GM10248 (cell line): ENCODE measurements at regions not wholly inside any gene's neighbourhood (a gene's known extent, or its start where the extent isn't known, plus 50 kb on each side); places are given as distances from the start of the nearest gene placed in this dataset.
"Not testable (repeated sequence)": the region's sequence is repeated elsewhere in the genome, so short reads cannot be mapped to it uniquely, and the experiment has no call there.

ENCODE experiments used
- CTCF ChIA-PET: fragments of 300-600 bp; sonication (Branson Sonifier 250); formaldehyde crosslinking; extraction: SDS; loops from one replicate; lab custom pipeline; 2021; ENCODE audit warnings: antibody characterized with exemption; lab: Yijun Ruan, JAX
- POLR2A ChIA-PET: fragments of 350-650 bp; sonication (Branson Sonifier 250); formaldehyde crosslinking; extraction: SDS; loops from one replicate; lab custom pipeline; 2020; ENCODE audit warnings: antibody characterized with exemption; lab: Yijun Ruan, JAX
- DNase-seq: peaks from one replicate; pipeline ENCODE4 v3.0.0; 2012; ENCODE audit errors: extremely low spot score
- TF ChIP-seq, protein P1 (sequence below): IDR thresholded peaks from 2 replicates; pipeline ENCODE4 v1.5.1; 2012; ENCODE audit warnings: mild to moderate bottlenecking, low read depth; ENCODE audit errors: extremely low read depth, missing control alignments, control extremely low read depth

DNA sequence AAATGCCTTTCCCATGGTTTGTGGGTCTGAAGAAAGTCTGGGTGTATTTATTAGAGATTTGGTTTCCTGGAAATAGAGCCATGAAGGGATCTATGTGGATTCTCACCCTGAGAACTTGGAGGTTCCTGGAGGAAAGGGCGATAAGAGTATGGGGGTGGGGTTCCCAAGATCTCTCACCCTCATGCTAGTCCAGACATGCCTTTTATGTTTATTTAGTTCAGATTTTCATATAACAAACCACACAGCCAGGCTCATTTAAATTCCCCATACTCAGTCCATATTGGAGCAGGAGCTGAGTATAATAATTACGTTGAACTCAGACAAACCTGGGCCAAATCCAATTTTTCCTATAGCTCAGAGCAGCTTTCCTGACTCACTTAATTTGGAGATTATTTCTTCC is 566.6 kb downstream of the GOLGA6L6 start:
- CTCF ChIA-PET, result no interaction called here
- no peak for DNase-seq
- TF ChIP-seq, protein P1, sequence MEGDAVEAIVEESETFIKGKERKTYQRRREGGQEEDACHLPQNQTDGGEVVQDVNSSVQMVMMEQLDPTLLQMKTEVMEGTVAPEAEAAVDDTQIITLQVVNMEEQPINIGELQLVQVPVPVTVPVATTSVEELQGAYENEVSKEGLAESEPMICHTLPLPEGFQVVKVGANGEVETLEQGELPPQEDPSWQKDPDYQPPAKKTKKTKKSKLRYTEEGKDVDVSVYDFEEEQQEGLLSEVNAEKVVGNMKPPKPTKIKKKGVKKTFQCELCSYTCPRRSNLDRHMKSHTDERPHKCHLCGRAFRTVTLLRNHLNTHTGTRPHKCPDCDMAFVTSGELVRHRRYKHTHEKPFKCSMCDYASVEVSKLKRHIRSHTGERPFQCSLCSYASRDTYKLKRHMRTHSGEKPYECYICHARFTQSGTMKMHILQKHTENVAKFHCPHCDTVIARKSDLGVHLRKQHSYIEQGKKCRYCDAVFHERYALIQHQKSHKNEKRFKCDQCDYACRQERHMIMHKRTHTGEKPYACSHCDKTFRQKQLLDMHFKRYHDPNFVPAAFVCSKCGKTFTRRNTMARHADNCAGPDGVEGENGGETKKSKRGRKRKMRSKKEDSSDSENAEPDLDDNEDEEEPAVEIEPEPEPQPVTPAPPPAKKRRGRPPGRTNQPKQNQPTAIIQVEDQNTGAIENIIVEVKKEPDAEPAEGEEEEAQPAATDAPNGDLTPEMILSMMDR, result no peak
- POLR2A ChIA-PET, result no interaction called here

- ChIA-PET CTCF (no interaction called here), POLR2A (no interaction called here)
- no peak for DNase-seq
- TF ChIP-seq, protein P1, result no peak
These were observed 567.9 kb downstream of the GOLGA6L6 start for GRCh38 chr15:19973718-19974117.

- POLR2A ChIA-PET, DNase-seq, CTCF ChIA-PET: not testable (repeated sequence)
These were observed 569.0 kb downstream of the GOLGA6L6 start for GRCh38 chr15:19972582-19972981.

DNA sequence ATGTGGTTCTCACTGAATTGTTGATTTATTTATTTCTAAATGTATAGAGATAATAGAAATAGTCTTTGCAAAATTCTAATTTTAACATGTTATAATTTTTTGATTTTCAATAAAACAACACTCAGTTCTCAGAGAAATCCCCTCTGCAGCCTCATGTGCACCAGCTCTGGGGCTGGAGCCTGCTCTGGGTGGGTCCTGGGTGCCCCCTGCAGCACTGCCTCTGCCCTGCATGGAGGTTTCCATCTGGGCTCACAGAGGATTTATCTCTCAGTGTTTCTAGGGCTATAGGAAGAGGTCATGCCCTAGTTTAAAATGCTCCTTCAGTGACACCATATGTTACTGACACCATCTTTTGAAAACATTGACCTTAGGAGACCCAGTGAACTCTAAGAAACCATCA is 576.0 kb downstream of the GOLGA6L6 start:
- DNase-seq, POLR2A ChIA-PET, CTCF ChIA-PET: not testable (repeated sequence)

DNA sequence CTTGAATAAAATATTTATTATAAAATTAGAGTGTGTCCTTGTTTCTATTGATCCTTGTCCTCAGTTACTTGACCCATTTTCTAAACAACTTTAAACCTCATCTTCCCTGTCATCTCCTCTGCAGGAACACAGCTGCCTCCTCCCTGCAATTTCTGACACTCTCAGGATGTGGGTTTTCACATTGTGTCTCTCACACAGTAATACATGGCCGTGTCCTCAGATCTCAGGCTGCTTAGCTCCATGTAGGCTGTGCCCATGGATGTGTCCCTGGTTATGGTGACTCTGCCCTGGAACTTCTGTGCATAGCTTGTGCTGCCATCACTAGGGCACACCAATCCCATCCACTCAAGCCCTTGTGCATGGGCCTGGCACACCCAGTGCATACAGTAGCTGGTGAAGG is 577.1 kb downstream of the GOLGA6L6 start:
- CTCF ChIA-PET, POLR2A ChIA-PET, DNase-seq: not testable (repeated sequence)

GRCh38 chr15:19956124-19956796 is 585.3 kb downstream of the GOLGA6L6 start:
- ChIA-PET CTCF (no interaction called here), POLR2A (no interaction called here)
- TF ChIP-seq, protein P1, result no peak
- DNase-seq, result no peak

DNA sequence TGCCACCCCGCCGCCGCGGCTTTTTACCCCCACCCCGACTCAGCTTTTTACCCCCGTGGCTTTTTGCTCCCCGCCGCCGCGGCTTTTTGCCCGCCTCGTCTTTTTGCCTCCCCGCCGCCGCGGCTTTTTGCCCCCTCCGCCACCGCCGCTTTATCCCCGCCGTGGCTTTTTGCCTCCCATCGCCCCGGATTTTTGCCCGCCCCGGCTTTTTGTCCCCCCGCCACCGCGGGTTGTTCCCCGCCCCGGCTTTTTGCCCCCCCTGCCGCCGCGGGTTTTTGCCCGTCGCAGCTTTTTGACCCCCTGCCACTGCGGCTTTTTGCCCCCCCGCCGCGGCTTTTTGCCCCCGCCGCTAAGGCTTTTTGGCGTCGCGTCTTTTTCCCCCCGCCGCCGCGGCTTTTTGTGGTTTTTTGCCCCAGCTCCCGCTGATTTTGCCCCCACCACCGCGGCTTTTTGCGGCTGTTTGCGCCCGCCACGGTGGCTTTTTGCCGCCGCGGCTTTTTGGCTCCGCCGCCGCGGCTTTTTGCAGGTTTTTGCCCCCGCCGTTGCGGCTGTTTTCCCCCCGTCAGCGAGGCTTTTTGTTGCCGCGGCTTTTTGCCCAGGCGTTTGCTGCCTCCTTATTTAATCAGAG is 597.2 kb downstream of the GOLGA6L6 start:
- TF ChIP-seq, protein P1, result no peak
- POLR2A ChIA-PET, result no interaction called here
- CTCF ChIA-PET, result no interaction called here
- DNase-seq, result no peak

DNA sequence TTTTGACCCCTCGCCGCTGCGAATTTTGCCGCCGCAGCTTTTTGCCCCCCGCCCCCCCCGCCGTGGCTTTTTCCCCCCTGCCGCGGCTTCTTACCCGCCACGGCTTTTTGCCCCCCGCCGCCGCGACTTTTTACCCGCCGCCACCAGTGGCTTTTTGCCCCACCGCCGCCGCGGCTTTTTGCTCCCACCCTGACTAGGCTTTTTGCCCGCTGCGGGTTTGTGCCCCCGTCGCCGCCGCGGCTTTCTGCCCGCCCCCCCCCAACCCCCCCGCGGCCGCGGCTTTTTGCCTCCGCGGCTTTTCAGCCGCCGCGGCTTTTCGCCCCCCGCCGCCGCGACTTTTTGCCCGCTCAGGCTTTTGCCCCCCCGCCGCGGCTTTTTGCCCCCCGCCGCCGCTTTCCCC is 598.1 kb downstream of the GOLGA6L6 start:
- TF ChIP-seq, protein P1, result no peak
- CTCF ChIA-PET, result no interaction called here
- POLR2A ChIA-PET, result no interaction called here

GRCh38 chr15:19903281-19903680 is 638.3 kb downstream of the GOLGA6L6 start:
- POLR2A ChIA-PET, DNase-seq, CTCF ChIA-PET: not testable (repeated sequence)

More for the DNA sequence above, 598.1 kb downstream of the GOLGA6L6 start:
- DNase-seq, result no peak

- POLR2A ChIA-PET, DNase-seq, CTCF ChIA-PET: not testable (repeated sequence)
These were observed 639.2 kb downstream of the GOLGA6L6 start for GRCh38 chr15:19902388-19902787.

GRCh38 chr15:19901414-19901813 is 640.2 kb downstream of the GOLGA6L6 start:
- DNase-seq, POLR2A ChIA-PET, CTCF ChIA-PET: not testable (repeated sequence)
